SKM-1 treated with dmso at 0.1 percent for 144 hours (cell line): ENCODE measurements at regions not wholly inside any gene's neighbourhood (a gene's known extent, or its start where the extent isn't known, plus 50 kb on each side); places are given as distances from the start of the nearest gene placed in this dataset.

Experiments used
- DNase-seq: peaks from one replicate; lab custom pipeline; 2025; ENCODE audit not compliant: unreplicated experiment; lab: John Stamatoyannopoulos, UW

- no peak for DNase-seq
Observed at GRCh38 chr7:54476609-54477008, 65.6 kb upstream of the VSTM2A start.

GRCh38 chr7:54477083-54477482 lies 65.1 kb upstream of the VSTM2A start:
- no peak for DNase-seq

- DNase-seq = no peak
Observed at GRCh38 chr7:54483523-54483922, 58.7 kb upstream of the VSTM2A start.

- no peak for DNase-seq
Observed at GRCh38 chr7:54485044-54485443, 57.1 kb upstream of the VSTM2A start.
